NCI-H2196 treated with DMSO at 0.1 percent for 48 hours (cell line): ENCODE measurements at regions not wholly inside any gene's neighbourhood (a gene's known extent, or its start where the extent isn't known, plus 50 kb on each side); places are given as distances from the start of the nearest gene placed in this dataset.
"Not testable (repeated sequence)": the region's sequence is repeated elsewhere in the genome, so short reads cannot be mapped to it uniquely, and the experiment has no call there.

Experiments
- DNase-seq: peaks from one replicate; lab custom pipeline; 2025; ENCODE audit not compliant: unreplicated experiment; lab: John Stamatoyannopoulos, UW

DNA sequence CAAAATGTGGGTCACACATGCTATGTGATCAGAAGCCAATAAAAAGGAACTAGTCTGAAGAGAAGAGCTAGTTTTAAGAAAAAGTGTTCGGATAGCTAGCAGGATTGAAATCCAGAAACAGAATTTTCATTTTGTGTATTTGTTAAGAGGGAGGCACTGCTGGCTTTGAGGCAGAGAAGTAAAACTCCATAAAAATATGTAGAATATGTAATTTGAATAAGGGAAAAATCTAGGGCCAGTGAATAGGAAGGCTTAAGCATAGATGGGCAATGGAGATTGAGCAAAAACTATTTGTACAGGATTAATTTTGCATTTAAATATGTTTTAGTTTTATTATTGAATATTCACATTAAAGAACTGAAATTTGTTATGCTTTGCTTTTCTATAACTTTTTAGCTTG lies 399.9 kb upstream of the PITX2 start:
- DNase-seq: no peak

DNA sequence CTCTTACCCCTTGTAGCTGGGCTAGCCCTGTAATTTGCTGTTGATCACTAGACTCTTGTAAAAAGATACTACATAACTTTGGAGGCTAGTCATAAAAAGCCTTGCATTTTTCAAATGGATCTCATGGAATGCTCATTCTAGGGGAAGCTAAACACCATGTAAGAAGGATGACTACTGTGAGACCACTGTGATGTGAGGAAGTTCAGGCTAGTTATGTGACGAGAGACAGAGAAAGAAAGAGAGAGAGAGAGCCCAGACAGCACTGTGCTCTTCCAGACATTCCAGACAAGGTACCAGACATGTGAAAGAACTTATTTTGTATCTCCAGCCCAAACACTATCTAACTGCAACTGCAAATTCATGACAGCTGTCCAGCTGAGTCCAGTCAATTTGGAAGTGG lies 404.6 kb upstream of the PITX2 start:
- no peak for DNase-seq

DNA sequence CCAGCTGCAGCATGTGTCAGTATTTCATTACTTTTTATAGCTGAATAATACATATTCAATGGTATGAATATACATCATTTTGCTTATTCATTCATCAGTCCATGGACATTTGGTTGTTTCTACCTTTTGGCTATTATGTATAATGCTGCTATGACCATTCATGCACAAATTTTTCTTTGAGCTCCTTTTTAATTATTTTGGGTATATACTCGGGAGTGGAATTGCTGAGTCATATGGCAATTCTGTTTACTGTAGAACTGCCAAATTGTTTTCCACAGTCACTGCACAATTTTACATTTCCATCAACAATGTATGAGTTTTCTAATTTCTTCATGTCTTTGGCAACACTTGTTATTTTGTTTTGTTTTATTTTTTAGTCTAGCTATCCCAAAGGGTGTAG lies 405.9 kb upstream of the PITX2 start:
- no peak for DNase-seq

DNA sequence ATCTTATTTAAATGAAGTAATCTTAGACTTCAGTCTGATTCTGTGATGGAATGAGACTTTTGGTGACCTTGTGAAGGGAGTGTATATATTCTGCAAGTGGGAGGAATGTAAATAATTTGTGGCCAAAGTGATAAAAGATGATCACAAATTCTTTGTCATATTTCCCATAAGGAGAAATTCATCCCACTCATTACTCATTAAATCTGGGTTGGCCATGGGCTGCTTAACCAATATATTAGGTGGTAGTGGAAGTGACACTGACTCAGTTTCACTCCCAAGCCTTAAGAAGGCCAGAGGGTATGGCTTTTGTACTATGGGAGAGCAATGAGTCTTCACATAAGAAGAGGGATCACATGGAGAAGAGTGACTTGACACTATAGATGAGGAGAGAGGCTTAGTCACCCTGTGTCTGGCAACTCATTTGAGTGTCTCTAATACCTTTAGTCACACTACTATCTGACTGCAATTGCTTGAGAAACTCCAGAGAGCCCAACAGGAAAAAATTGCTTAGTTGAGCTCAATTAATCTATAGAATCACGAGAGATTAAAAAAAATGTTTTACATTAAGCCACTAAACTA lies 408.2 kb upstream of the PITX2 start:
- DNase-seq: no peak

- DNase-seq: no peak
Observed at GRCh38 chr4:111031596-111031995, 408.7 kb upstream of the PITX2 start.

- no peak for DNase-seq
Observed at GRCh38 chr4:111037591-111038360, 414.9 kb upstream of the PITX2 start.

DNA sequence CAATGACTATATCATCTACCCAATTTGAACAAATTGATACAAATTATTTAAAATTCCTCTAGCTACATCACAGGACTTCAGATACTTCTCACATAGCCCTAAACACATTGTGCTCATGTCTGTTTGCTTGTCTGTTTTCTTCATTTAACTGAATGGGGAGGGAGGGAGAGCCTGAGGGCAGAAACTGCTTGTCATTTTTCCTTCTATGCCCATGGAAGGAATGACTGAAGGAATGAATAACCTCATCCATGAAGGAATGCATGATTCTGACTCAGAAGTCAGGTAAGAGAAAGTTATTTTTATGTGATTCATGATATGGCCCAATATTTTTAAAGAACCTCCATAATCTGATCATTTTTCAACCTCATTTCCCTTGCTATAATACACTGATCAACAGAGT lies 418.0 kb upstream of the PITX2 start:
- DNase-seq: no peak

DNA sequence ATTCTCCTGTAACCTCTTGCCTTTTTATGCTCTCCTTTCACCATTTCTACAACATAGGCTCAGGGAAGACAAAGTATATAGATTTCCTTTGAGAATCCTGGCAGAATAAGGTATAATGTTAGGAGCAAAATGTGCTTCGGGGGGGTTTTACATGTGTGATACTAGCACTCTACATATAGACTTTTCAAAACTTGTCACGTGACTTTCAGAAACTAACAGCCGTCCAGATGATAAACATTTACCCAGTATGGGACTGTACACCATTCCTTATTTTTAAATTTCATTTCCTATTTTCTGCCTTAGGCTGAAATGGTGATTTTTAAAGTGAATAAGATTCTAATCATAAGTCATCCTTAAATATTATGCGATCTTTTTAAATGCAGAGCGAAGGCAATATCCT lies 420.4 kb upstream of the PITX2 start:
- no peak for DNase-seq

DNA sequence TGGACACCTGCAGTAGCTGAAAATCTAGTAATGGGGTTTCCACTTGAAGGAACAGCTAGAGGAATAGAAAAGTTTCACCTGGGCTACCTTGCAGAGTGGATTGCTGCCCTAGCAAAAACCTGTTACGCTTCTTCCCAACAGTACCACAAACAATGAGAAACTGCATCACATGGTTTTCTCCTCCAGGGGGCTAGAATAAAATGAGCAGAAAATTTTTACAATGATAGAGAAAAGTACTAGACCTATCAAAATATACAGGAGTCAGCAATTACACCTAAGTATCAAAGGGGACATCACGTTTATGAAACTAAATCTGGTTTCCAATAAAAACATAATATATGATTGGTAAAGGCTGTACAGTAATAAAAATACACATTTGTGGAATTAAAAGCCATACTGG lies 423.1 kb upstream of the PITX2 start:
- DNase-seq: no peak

- DNase-seq: no peak
Observed at GRCh38 chr4:111046811-111047210, 423.9 kb upstream of the PITX2 start.

- DNase-seq: no peak
Observed at GRCh38 chr4:111048316-111048715, 425.4 kb upstream of the PITX2 start.

- no peak for DNase-seq
Observed at GRCh38 chr4:111064342-111064993, 441.6 kb upstream of the PITX2 start.

DNA sequence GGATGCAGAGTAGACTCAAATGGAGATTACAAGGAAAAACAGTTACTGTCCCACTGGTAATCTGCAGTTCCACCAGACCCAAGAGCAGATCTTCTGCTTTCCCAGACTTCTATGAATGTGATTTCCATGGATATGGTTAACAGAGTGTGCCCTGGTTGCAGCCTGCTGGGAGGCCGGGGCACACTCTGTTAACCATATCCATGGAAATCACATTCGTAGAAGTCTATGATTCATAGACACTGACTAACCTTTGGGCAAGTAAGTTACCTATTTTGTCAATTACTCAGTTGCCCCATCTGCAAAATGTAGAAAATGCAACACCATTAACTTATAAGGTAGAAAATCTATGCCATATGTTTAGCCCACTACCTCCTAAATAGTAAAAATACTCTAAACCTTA lies 443.1 kb upstream of the PITX2 start:
- no peak for DNase-seq

DNA sequence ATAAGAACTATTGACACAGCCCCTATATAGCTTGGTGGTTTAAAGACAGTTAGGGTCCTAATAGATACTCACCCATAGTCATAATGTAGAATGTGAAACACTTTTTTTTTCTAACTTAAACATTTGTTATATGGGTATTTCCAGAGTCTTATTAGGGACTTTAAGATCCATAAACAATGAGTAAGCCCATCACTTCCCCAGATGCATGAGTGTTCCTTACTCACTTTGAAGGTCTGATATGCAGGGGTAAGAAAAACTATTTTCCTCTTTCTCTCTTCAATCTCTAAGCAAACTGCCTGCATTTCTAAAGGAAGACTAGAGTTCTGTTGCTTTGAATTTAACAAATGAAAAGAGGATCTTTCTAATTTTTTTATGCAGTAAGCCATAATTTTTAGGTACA lies 443.6 kb upstream of the PITX2 start:
- DNase-seq: no peak

DNA sequence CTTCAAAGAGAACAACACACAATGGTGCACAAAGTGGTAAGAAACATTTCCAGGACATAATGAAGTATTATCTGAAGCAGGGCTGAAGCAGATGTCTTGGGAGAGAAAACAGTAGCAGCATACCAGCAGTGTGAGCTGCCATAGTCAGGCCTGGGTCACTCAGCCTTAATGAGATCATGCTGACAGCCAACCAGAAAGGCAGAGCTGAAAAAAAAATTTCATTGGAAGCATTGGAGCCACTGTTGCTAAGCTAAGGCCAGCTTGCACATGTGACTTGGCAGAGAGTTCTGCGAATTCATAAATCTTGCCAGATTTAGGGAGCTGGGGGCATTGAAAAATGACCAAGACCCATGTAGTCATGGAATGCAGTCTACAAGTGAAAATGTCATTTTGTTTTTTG lies 444.0 kb upstream of the PITX2 start:
- DNase-seq: no peak

GRCh38 chr4:111068883-111069282 lies 446.0 kb upstream of the PITX2 start:
- no peak for DNase-seq

GRCh38 chr4:111070390-111070789 lies 447.5 kb upstream of the PITX2 start:
- DNase-seq: no peak

DNA sequence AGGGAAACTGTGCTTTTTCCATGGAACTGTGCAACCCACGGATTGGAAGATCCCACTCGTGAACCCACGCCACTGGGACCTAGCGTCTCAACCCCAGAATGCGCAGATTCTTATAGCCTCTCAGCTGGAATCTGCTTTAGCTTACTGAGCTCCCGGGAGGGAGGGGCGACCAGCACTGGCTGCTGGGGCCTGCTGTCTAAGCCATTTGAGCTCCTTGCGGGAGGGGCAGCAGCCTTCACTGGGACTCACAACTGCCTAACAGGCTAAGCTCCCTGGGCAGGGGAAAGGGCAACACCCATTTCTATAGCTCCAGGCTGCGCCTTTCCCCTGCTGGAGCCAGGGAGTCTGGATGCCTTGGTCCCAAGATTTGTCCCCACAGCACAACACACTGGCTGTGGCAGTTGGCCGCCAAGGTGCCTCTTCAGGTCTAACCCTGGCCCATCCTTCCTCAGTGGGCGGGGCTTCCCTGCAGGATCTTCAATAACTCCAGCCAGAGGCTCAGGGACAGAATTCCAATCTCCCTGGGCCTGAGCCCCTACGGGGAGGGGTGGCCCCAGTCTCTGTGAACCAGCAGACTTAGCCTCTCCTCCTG lies 451.7 kb upstream of the PITX2 start:
- no peak for DNase-seq

DNA sequence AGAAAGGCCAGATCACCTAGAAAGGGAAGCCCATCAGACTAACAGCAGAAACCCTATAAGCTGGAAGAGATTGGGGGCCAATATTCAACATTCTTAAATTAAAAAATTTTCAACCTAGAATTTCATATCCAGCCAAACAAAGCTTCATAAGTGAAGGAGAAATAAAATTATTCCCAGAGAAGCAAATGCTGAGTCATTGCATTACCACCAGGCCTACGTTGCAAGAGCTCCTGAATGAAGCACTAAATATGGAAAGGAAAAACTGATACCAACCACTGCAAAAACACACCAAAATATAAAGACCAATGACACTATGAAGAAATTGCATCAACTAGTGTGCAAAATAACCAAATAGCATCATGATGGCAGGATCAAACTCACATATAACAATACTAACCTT lies 453.4 kb upstream of the PITX2 start:
- DNase-seq: not testable (repeated sequence)

GRCh38 chr4:111108153-111108552 lies 485.3 kb upstream of the PITX2 start:
- DNase-seq: no peak

- DNase-seq: no peak
Observed at GRCh38 chr4:111113591-111113990, 490.7 kb upstream of the PITX2 start.

DNA sequence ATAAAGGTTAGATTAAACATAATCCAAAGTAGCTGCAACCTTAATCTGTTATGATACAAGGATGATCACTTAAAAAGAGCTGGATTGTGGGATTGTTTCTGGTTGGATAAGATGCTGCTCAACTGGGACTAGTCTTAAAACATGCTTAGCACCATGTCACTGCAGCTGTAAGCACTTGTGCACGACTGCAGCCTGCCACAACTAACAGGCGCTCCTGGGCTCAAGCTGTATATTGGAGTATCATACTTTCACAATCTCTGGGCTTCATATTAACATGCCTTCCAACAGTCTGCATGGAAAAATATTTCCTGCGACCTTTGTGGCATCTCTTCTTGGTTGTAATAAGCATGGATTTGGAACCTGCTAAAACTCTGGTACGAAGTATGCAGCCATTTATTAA lies 493.0 kb upstream of the PITX2 start:
- no peak for DNase-seq
